ENCODE measurements at regions not wholly inside any gene's neighbourhood (a gene's known extent, or its start where the extent isn't known, plus 50 kb on each side); places are given as distances from the start of the nearest gene placed in this dataset.

GRCh38 chr15:70453766-70454165 is 309.6 kb downstream of the UACA start (continued):
- TF ChIP-seq MLLT1 (IDR thresholded peaks at IDR 0.05) (no peak), RELA (IDR thresholded peaks at IDR 0.05; ENCODE audit: borderline replicate concordance, partially characterized antibody) (no peak), TCF12 (IDR thresholded peaks at IDR 0.05; ENCODE audit: low read depth, low read length) (no peak), YBX1 (IDR thresholded peaks at IDR 0.05) (no peak), ZBTB40 (IDR thresholded peaks at IDR 0.05; ENCODE audit: borderline replicate concordance) (no peak)

- Histone ChIP-seq H3K79me2 (ENCODE audit: control insufficient read depth, insufficient read depth, low read length) (no peaks in the 10 kb centered on the region), H3K4me2 (ENCODE audit: control insufficient read depth, insufficient read depth) (no peak overlapping the region), H3K9me3 (replicated peaks; ENCODE audit: control insufficient read depth, insufficient read depth, low read length) (no peaks in the 10 kb centered on the region), H4K20me1 (ENCODE audit: control insufficient read depth, insufficient read depth) (no peaks in the 10 kb centered on the region), H3K27me3 (replicated peaks in 1 of 2; ENCODE audit: control insufficient read depth in 2 of 2, insufficient read depth in 2 of 2, low read length in 1 of 2) (peaks cover 0 to 2% of the 10 kb centered on the region in 2 experiments; a peak in 2 of 4 replicates), H3K9ac (ENCODE audit: control insufficient read depth, insufficient read depth, low read length) (no peak overlapping the region), H3K4me3 (no peak overlapping the region), H3K27ac (ENCODE audit: control insufficient read depth, insufficient read depth) (no peak overlapping the region), H2AFZ (ENCODE audit: control insufficient read depth, low read depth, low read length) (no peak overlapping the region), H3K36me3 (ENCODE audit: control insufficient read depth in 2 of 2, insufficient read depth in 2 of 2, low read length in 1 of 2) (no peaks in the 10 kb centered on the region), H3K4me1 (ENCODE audit: control insufficient read depth, insufficient read depth, low read length) (no peaks in the 10 kb centered on the region)
- FAIRE-seq (no peak), DNase-seq (ENCODE audit: low read depth, low spot score) (no peak), ATAC-seq (no peak)
- POLR2A ChIA-PET, result no interaction called here
- in situ Hi-C loops (cut with MboI) (no loop called here), intact Hi-C loops (cut with micrococcal nuclease; ENCODE audit: unreplicated experiment) (no loop called here)
- no TSS peak for BruUV-seq (replicated peaks)
- 47% methylated on average over 6 of the region's 6 CpGs for WGBS (ENCODE audit: insufficient coverage, insufficient replicate concordance, low lambda C conversion rate, missing lambda C conversion rate)
- RAD21 ChIA-PET (ENCODE audit: unreplicated experiment), result no interaction called here
- CTCF ChIA-PET, result no interaction called here
- SMC1A ChIA-PET (ENCODE audit: uncharacterized antibody, unreplicated experiment), result no interaction called here
- TF ChIP-seq ZNF687 (IDR thresholded peaks at IDR 0.05) (no peak), ZNF217 (IDR thresholded peaks at IDR 0.05) (no peak), CBFB (IDR thresholded peaks at IDR 0.05; ENCODE audit: low read depth) (no peak), DPF2 (IDR thresholded peaks at IDR 0.05) (no peak), REST (IDR thresholded peaks at IDR 0.05; ENCODE audit: low read depth, low read length) (no peak)
Observed at GRCh38 chr15:70453238-70453637, 310.1 kb downstream of the UACA start.
